HG02870 (cell line): ENCODE measurements at regions not wholly inside any gene's neighbourhood (a gene's known extent, or its start where the extent isn't known, plus 50 kb on each side); places are given as distances from the start of the nearest gene placed in this dataset.
"Not testable (repeated sequence)": the region's sequence is repeated elsewhere in the genome, so short reads cannot be mapped to it uniquely, and the experiment has no call there.

ENCODE experiments used
- ATAC-seq: cut with Tn5 transposase; IDR thresholded peaks from one replicate; pipeline ENCODE4 v1.9.1; 2021; ENCODE audit warnings: mild to moderate bottlenecking, moderate library complexity; ENCODE audit not compliant: unreplicated experiment

DNA sequence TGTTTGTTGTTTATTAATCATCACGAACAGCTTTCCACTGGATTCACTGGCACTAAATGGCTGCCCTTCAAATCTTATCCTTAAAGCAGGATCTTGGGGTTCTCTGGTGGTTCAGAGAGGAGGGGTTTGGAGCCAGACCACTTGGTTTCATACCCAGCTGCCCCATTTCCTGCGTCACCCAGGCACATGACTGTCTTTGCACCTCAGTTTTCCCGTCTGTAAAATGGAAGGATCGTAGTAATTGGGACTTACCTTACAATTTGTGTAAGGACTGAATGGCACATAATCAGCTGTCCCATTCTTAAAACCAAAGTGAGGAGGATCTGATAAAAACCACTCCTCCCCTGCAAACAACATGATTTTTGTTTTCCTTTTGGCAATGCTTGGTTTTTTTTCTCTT lies 318.3 kb downstream of the ZNF536 start:
- no peak for ATAC-seq

DNA sequence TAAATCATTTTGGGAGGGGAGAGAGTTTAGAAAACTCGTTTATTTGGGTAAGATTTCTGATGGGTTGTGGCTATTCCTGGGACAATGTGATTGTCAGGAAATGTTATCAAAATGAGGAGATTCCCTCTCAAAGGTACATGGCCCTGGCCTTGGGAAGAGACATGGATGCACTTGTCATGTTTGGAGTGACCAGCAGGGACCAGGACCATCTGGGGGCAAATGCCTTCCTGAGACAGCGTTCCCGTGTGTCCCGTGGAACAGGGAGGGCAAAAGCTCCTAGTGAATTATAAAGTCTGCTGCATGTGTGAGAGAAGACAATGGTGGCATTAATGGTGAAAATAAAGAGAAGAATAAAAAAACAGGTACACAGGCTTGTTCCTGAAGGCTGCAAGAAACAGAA lies 317.3 kb downstream of the ZNF536 start:
- ATAC-seq: no peak

DNA sequence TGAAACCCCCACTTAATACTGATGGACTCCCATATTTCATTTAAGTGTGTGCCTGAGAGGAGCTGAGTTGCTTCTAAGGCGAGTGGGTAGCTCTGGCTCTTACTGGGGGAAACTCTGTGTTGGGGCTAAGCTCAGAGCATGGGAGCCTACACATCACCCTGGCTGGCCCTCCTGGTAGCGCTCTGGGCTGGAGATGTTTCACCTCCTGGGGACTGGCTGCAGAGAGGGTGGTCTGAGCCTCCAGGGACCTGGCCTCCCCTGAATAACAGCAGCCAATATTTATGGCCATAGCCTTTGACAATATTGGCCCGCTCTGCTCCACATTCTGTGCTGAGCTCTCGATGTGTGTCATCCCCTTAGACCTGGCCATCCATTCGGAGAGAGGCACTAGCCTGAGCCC lies 316.5 kb downstream of the ZNF536 start:
- no peak for ATAC-seq

DNA sequence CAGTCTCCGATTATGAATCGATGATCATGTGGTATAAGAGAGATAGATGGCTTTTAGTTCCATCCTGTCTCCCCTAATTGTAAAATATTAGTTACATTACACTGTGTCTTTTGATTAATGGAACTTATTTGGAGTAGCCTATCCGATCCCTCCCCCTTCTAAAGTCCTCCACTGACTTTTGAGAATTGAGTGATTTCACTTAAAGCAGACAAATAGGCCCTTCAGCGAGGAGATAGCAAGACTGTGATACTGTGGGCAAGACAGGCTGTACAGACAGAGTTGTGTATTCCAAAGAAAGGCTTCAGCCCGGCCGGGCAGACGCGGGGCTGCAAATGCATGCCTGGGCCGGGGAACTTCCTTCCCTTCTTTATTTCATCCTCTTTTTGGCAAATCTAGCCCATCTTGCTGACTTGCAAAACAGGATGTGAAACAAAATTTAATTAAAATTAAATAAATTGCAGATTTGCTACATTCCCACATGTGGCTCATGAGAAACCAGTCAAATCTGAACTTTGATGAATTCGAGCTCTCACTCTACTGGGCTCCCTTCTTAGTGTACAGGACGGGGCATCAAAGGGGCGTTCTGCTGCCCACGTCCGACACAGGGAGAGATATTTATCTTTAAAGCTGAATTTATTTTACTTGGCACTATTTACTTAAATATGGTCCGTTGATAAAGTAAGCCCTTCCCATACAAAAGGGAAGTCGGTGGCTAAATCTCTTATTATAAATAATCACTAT lies 314.8 kb downstream of the ZNF536 start:
- no peak for ATAC-seq

DNA sequence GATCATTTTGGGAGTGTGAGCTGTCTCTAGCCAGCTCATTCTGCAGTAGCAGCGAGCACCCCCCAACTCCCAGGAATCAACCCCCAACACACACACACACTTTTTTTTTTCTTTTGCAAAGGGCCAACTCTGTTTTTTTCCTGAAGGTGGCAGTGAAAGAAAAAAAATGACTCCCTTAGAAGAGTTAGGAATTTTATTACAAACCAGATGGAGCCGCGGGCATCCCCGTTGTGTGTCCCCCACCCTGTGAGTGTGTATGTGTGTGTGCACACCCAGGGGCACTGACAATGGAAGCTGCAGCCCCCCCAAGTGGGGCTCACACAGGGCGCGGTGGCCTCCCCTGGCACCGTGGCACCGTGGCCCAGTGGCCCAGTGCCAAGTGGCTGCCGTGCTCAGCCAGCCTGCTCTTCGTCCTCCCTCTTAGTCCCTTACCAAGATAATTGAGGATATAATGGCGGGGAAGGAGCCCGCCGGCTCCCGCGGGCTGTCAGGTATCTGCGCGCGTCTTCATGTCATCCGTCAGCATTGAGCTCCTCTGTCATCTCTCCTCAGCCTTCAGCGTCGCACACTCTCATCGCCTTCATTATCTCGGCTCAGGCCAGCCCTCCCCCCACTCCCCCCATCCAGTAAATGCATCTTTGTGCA lies 314.1 kb downstream of the ZNF536 start:
- ATAC-seq: no peak

DNA sequence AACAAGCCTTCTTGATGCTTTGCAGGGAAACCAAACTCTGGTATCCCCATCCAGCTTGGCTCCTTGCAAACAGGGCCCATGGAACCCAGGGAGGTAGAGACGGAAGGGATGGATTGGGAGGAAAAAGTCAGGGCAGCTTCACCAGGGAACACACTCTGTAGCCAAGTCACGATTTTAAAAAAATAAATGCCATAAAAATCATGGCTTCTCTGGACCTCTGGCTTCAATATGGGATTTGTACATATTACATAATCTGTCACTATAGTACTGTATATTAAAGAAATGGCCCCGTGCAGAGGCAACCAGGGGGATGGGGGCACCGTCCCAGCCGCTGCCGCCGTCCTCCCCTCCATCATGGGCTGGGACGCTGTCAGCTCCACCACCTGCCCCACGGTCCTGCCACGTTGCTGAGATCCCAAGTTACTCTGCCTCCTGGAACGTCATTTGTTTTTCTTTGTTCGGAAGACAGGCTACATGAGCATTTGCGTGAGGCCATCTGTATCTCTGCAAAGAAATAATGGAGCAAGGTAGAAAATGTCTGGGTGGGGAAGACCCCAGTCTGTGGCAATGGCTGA lies 313.3 kb downstream of the ZNF536 start:
- ATAC-seq: no peak

DNA sequence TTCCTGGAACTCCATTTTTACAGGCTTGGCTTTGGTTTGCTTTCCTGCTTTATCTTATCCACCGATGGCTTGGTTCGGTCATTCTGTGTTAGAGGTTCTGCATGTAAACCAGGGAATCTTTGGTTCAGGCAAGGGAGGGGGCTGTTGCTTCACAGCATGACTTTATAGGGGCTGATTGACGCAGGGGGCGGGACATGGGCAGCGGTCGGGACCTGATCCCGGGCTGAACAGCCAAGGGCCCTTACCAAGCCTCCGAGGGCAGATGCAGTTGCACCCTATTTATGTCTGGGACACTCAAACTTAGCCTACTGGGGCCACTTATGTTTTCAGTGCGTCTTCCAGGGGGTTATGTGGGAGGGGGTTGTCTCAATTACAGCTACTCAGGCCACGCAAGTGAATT lies 312.4 kb downstream of the ZNF536 start:
- ATAC-seq: no peak

DNA sequence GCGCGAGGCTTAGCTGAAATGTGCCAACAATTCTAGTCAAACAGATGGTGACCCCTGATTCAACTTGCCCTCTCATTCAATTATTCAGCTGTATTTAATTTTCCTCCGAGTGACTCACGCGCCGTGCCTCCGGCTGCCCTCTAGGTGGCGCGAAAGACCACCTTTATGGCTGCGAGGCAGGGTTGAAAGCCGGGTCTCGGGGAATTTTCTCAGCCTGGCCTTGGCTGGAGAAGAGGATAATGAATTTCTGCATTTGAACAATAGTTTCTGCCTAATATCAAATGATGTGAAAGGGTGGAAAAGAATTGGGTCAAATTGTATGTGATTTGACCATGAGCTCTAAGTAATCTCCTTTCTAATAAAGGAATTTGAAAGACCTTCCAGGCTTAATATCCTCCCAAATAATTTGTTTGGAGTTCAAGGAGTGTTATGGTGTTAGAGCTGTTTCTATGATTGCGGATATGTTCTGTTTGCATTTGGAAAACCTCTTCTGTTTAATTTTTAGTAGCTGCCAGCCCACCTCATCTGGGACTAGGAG lies 310.9 kb downstream of the ZNF536 start:
- no peak for ATAC-seq

DNA sequence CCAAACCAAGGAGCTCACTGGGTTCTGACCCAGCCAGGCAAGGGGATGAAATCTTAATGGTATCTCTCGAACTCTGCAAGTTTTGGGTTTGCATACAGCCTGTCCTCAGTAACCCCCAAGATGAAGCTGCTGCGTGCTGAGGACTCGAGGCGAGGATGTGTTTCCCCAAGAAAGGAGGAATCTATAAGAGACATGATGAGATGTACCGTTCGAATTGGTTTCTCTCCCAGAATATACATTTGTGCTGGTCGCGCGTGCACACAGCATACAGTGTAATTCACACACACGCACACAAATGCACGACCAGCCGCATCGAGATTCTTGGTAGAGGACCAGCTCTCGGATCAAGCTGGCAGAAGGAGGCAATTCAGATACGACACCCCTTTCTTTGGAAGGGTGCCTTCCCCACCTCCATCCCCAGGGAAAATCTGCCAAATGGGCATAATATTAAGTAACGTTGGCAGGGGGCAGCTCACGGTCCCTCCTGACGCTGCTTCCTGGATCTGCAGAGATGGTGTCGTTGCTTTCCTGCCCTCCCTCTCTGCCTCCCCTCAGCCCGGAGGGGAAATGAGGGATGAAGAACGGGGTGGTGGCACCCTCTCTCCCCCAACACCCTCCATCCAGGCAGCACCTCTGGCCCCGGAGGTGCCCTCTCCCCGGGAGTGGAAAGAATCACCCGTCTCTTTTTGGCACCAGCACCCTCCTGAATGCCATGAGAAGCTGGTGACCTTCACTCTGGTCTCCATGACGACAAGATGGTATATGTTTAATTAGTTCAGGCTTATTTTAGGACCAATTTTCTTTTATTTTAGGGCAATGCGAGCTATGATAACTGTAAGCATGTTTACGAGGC lies 310.2 kb downstream of the ZNF536 start:
- ATAC-seq: no peak

DNA sequence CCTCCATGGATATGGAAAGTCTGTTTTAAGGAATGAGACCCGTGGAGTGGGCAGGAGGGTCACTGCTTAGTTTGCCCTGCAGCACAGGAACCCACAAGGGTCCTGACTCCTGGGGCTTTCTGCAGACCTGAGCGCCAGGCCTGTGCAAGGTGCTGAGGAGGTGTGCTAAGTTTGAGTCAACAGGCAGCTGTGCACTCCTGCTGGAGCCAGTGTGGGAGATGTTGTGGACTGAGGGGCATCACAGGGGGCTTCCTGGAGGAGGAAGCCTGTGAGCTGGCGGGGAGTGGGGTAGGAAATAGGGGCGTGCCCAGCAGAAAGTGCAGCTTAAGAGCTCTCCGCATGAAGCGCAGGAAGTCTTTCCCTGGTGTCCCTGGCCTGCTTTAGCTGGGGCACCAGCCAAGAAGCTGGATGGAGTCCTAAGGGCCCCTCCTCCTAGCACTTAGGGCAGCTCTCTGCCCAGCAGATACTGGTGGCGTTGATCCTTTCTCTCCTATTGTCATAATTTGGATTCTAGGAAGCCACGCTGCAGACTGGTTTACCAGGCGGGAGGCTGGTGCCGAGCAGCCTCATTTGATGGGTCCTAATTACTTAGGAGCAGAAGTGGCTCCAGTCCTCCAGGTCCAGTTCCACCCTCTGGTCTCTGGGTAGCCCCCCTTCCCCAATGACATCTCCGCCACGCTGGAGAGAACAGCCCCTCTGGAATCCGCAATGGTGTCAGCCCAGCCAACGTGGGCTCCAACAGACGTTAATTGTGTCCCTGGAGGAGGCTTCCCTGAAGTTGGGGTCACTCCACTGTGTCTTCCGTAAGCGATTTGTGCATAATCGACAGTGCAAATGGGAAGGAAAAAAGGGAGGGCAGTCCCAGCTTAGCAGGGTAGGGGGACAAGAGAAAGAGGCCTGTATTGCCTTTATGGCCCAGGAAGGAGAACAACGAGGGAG lies 309.2 kb downstream of the ZNF536 start:
- no peak for ATAC-seq

DNA sequence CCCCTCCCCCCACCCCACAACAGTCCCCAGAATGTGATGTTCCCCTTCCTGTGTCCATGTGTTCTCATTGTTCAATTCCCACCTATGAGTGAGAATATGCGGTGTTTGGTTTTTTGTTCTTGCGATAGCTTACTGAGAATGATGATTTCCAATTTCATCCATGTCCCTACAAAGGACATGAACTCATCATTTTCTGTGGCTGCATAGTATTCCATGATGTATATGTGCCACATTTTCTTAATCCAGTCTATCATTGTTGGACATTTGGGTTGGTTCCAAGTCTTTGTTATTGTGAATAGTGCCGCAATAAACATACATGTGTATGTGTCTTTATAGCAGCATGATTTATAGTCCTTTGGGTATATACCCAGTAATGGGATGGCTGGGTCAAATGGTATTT lies 308.2 kb downstream of the ZNF536 start:
- not testable (repeated sequence) for ATAC-seq

DNA sequence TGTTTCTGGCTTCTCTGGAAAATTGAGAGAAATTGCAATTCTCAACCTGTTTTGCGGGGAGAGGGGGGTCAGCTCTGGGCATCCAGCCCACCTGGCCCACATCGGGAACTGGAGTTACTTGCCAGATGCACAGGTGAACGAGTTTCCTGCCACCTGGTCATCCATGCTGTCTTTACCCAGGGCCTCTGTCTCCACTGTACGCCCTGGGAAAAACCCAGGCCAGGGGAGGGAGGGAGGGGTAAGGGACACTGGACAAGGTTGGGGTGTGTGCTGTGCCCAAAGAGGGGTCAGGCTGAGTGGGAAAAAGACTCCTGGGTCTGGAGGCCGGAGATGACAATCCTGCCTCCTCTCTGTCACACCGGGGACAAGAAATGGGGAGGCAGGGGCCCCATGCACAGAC lies 307.6 kb downstream of the ZNF536 start:
- ATAC-seq: no peak

DNA sequence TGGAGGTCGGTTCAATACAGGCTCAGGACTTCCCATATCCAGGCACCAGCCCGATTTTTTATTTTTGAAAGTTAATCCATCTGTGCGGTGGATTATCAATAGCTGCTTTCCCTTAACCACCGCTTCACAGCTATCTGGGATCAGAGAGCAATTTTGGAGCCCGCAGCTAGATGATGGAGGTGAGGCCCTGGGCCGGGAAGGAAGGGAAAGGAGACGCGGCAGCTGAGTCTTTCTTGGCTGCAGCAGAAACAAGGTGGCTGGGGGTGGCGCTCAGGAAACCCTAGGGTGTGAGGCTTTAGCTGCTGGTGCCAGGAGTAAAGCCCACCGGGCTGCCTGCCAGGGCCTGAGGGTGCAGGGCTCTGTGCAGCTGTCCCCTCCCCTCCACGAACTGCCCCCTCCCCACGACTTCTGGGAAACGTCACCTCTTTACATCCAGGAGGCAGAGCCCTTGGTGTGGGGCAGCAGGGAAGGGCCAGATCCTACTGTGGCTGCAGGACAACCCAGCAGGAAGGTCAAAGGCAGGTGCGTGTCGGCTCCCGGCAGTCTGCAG lies 307.0 kb downstream of the ZNF536 start:
- no peak for ATAC-seq

DNA sequence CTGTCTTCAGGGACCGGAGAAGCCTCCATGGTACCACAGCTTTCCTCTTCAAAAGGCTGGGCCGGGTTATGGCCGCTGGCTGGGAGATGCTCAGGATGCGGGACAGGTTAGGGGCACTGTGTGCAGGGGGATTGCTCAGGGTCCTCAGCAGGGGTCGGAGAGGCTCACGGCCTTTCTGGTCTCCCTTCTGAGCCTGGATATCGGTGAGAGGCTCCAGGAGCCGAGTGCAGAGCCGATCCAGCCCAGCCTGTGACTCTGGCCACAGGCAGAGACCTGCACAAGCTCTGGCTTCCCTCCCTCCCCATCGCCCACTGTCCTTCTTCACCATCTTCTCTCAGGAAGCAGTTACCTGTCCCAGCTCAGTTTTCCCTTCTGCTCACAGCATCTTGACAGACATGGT lies 306.0 kb downstream of the ZNF536 start:
- no peak for ATAC-seq

DNA sequence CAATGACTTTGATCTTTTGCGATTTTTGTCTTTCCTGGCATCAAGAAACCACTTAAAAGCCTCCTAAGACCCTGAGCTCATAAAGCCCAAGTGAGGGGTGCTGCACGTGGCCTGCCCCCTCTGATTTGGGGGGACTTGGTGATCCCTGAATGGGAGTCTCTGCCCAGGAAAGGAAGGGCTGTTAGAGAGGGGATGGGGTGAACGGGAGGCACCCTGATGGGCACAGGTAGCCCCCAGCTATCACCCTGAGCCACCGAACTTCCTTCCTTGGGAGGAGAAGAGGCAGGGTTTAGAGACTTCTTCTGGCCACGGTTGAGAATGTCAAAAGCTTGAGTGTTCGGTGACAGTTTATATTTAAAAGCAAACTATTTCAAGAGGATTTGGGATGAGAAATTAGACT lies 305.5 kb downstream of the ZNF536 start:
- no peak for ATAC-seq

DNA sequence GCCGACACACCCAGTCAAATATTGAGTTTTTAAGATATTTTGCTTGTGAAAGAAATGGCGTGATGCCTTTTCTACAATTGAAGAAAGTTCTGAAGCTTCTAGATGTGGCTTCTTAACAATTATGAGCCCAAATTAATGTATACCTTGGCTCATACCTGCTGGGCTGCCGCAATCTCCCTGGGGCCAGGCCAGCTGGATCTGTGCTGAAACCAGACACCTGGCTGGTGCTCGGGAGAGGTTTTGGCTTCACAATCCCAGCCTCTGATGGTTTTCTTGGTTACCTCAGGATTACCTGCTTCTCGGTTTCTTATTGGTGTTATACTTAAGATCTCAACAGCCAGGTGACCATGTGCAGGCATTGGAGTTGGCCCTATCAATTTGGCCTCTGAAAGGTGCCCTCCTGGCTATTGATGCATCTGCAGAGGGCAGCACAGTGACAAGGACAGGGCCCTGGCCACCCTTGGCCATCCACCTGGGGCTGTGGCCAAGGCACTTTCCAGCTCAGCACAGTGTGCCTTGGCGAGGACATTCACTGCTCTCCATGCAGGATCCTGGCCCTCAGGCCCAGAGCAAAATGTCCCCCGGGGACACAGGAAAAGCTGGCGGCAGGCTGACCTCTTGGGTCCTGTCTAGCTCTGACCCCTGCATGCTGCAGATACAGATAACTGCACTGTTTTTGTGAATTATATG lies 305.0 kb downstream of the ZNF536 start:
- no peak for ATAC-seq

DNA sequence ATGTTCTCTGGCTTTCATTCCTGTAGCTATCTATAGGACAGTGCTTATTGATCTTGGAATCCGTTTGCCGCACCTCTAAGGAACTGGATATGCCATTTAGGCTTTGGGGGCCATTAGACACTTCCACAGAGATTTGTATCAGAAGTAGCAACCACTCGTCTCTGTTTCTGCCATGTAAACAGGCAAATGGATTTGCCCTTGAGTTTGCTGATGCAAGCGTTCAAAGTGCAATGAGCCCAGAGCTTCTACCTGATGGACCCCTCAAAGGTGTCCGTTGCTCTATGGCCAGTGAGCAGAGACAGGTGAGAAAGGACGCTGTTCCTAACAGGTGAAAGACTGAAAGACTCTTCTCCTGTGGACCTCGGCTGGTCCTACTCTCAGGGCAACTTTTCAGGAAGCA lies 302.9 kb downstream of the ZNF536 start:
- no peak for ATAC-seq

DNA sequence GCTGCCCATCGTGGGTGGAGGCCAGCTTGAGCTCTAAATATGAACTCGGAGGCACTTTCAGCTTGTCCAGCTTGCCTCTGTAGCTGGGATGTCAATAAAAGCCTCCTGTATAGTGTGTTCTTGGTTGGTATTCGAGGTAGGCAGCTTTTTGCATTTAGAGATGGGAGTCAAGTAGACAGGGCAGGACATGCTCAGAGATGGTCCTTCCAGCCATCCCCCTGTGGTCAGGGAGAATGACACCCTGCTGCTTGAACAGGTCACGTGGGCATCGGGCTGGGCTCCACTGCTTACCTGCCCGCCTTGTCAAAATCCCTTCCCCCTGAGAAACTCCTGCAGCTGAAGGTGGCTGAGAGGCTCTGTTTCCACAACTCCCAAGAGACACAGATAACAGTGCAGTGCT lies 302.5 kb downstream of the ZNF536 start:
- ATAC-seq: no peak

DNA sequence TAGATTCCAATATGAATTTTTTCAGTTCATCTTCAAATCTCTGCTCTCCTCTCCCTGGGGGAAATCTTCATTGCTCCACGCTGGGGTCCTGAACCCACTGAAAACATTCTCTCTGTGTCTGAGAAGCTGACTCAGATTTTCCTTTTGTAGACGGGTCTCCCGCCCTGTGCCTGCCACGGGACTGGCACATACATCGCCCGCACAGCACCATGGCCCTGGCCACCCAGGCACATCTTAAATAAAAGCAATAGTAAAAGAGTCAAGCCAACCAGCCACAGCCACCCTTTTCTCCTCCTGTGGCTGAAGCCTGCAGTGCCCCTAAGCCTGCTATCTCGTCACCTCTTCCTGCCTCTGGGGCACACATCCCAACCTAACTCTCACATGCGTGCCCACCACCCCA lies 301.2 kb downstream of the ZNF536 start:
- no peak for ATAC-seq
